HG02759 (cell line): ENCODE measurements at regions not wholly inside any gene's neighbourhood (a gene's known extent, or its start where the extent isn't known, plus 50 kb on each side); places are given as distances from the start of the nearest gene placed in this dataset.
"Not testable (repeated sequence)": the region's sequence is repeated elsewhere in the genome, so short reads cannot be mapped to it uniquely, and the experiment has no call there.

ENCODE experiments used
- ATAC-seq: cut with Tn5 transposase; IDR thresholded peaks from one replicate; pipeline ENCODE4 v1.9.1; 2021; ENCODE audit warnings: mild to moderate bottlenecking, moderate library complexity; ENCODE audit not compliant: unreplicated experiment

DNA sequence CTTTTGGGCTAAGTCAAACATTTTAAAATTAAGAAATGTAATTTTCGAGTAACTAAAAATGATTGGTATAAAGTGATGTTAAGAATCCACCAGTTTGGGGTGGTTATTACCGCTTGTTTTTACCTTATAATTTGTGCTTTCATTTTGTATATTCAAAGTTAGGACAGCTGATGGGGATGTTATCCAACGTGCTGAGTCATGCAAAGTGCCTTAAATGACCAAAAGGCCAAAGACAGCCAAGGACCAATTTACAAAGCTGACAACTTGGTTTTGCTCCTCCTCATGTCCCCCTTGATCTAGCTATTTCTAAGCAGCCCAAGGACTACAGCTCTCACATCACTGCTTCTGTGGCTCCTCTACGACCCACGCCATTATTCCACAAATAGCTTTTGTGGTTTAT lies 181.4 kb upstream of the PCDH7 start:
- ATAC-seq = no peak

DNA sequence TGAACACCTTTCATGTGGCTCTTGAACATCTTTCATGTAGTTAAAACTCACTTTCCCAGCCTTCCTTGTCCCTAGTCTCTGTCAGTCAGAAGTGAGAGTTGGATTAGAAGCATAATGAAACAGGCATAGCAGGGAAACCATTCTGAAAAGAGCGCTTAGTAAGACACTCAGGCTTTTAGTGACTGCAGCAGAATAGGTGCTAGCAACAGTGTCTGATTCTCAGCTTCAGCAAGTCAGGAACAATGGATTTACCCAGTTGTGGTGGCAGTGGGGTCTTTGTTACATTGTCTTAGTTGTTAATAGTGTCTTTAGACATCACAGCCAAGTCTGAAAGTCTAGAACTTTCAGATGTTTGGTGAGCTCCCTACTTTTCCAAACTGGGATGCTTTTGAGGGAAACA lies 177.1 kb upstream of the PCDH7 start:
- ATAC-seq = no peak

DNA sequence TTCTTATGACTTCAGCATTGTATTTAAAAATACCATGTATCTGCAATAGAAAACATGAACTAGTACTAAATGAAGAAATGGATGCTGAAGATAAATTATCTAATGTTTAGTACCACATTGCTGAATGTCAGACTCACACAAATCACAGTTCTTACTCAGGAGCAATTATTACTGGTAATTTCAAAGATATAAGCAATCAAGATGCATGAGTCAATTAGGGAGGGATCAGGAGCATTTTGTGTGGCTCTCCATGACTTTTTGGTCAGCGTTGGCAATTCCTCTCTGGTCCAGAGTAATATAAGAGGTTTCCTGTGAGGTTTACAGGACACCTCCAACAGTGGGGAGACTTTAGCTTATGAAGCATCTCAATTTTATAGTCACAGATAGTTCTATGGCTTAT lies 167.0 kb upstream of the PCDH7 start:
- no peak for ATAC-seq

DNA sequence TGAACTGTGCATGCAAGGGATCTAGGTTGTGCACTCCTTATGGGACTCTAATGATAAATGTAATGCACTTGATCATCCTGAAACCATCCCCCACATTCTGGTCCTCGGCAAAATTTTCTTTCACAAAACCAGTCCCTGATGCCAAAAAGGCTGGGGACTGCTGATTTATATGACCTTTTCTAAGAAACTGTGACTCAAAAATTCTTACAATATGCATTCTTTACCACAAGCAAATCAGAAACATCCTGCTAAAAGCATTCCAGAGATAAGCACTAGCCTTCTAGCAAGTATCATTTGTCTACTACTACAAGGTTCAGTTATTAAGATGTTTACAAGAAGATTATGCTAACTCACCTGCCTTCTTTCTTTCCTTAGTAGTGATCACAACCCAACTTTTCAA lies 166.5 kb upstream of the PCDH7 start:
- ATAC-seq = no peak

DNA sequence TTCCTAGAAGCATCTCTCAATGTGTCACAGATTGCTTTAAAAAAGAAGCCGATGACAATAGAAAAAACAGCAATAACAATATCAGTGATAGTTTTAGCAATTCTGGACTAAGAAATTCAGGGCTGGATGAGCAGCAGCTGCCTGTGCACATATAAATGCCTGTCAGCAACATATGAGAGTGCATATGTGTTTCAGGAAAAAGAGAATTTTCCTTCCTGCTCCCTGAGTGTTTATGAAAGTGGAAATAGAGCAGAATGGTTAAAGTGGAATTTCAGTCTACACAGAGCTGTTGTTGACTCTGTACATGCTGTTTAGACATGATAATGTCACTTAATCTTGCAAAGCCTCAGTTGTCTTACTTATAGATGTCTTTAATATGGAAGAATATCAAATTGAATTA lies 164.4 kb upstream of the PCDH7 start:
- ATAC-seq = no peak

DNA sequence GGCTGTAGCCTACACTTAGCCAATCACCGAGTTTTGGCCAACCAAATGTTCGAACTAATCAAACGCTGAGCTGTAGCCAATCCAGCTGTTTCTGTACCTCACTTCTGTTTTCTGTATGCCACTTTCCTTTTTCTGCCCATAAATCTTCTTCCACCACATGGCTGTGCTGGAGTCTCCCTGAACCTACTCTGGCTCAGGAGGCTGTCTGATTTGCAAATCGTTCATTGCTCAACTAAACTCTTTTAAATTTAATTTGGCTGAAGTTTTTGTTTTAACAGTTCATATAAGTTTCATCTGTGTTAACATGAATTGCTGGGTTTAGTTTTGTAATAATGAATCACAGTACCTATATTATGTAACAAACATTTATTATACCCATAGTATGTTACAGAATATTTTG lies 160.7 kb upstream of the PCDH7 start:
- ATAC-seq = no peak

DNA sequence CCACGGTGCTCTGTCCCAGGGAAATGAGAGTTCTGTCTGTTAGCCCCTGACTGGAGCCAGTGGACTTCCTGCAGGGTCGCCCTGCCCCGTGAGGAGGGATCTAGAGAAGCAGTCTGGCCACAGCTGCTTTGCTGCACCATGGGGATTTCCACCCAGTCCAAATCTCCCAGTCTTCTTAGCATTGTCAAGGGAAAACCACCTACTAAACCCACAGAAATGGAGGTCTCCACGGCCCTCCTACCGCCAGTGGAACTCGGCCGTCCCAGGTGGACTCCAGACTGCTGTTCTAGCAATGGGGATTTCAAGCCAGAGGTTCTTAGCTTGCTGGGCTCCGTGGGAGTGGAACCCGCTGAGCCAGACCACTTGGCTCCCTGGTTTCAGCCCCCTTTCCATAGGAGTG lies 133.3 kb upstream of the PCDH7 start:
- ATAC-seq = no peak

DNA sequence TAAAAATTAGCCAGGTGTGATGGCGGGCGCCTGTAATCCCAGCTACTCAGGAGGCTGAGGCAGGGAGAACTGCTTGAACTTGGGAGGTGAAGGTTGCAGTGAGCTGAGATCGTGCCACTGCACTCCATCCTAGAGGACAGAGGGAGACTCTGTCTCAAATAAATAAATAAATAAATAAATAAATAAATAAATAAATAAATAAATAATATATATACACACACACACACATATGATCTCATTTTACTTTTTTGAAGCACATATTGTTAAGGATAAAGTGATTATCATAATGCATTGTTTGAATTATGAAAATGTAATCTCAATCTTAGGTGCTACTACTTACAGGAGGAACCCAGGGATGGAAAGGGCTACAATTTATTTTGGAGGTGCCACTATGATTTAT lies 130.5 kb upstream of the PCDH7 start:
- not testable (repeated sequence) for ATAC-seq

DNA sequence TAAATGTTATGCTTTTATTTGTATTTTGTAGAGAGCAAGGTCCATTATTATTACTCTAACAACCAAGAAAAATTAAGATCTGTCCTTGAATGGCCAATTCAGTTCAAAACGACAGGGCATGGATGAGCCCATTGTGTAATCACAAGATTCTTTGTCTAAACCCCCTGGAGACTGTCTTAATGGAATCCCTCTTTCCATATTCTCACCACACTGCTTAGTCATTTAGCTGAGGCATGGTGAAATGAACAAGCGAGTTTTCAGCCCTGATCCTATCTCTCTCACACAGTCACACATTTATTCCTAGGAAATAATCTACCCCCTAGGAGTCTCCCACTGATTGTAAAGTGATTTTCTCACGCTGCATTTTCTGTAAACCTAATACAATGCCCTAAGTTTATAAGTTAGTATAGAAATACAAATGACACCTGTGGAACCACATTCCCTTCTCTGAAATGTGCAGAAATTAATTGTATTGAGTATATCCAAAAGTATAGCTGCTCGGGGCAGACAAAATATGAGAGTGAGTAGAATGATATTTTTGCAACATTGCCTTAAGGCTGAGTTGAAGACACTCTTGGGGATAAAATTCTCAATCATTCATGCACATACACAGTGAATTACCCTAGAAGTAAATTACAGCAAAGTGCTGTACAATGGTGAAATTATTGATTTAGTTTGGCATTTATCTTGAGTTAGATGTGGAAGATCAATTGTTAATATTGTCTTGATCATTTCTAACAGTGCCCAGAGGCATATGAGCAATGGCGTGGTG lies 119.7 kb upstream of the PCDH7 start:
- ATAC-seq = no peak

DNA sequence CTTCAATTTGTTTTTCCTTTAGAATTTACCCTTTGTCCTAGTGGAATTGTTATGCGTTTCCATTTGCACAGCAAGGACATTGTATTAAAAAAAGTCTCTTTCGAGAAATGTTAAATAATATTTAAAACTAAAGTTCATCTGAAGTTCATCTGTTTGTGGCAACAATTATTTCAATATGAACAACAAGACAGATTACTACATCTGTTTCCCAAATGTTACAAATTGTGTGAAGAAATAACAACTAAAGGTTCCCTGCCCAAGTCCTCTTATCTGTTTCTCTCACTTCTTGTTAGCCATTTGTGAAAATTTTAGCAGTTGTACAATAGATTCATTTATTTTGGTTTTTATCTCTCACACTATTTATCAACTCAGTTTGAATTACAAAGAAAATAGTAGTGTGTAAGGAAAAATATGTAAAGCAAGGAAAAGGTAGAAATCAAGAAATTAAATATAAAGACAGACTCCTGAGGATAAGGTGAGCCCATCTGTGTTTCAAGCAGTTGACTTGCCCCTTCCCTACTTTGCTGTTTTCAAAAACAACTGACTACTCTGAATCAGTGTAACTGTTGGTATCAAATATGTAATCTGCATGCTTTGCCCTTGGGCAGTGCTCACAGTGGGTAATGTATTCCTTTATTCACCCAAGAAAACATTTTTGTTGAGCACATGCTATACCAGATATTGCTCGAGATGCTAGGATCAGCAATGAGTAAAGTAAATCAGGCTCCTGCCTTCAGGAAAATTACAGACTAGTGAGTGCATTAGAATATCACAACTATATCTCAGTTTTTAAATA lies 118.9 kb upstream of the PCDH7 start:
- no peak for ATAC-seq

DNA sequence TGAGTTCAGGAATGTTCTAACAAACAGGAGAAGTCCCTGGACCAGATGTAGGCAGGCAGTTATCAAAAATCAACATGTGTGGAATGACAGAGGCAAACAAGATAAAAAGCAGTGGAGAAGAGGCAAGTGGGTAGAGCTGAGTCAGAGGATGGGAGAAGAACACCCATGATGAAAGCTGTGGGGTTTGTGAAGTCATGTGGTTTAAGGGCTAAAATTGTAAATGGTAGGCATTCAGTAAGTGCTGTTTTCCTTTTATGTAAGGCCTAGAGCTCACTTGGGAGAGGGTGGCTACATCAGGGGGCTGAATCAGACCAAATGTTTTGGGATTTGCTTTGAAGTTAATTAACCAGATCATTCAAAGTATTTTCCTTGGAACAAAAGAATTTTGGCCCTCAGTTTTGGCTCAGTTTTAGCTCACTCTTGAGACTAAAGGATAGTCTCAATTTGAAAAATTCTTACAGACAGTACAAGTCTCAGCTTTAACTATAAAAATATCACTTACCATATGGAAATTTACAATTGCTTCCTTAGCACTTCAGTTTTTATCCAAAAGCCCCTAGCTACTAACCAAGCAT lies 114.5 kb upstream of the PCDH7 start:
- no peak for ATAC-seq

DNA sequence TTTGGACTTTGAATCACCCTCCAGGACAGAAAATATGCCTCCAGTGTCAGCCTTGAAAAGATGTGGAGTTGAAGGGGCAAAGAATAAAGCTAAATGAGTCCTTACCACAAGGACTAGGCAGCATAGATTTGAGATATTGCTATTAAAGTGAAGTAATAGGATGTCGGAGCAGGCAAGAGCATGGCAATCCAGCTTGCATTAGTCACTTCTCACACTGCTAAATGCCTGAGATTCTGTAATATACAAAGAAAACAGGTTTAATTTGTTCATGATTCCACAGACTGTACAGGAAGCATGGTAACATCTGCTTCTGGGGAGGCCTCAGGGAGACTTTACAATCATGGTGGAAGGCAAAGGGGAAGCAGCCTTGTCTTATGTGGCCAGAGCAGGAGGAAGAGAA lies 109.8 kb upstream of the PCDH7 start:
- ATAC-seq = no peak

DNA sequence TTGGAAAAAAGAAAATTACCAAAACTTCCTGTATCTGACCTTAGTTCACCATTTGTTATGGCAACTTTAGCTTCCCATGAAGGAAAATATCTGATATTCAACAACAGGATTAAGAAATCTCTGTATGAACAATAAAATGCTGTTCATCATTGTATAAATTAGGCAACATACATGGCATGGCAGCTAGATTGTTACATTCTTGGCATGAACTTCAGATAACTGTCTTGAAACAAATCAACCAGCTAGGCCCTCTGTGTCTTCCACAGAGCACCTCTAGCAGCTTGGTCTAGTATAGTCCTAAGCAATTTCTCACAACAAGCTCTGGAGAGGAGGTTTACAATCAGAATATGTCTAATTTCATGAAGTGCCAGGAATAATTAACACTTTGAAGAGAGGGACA lies 105.4 kb upstream of the PCDH7 start:
- ATAC-seq = no peak

DNA sequence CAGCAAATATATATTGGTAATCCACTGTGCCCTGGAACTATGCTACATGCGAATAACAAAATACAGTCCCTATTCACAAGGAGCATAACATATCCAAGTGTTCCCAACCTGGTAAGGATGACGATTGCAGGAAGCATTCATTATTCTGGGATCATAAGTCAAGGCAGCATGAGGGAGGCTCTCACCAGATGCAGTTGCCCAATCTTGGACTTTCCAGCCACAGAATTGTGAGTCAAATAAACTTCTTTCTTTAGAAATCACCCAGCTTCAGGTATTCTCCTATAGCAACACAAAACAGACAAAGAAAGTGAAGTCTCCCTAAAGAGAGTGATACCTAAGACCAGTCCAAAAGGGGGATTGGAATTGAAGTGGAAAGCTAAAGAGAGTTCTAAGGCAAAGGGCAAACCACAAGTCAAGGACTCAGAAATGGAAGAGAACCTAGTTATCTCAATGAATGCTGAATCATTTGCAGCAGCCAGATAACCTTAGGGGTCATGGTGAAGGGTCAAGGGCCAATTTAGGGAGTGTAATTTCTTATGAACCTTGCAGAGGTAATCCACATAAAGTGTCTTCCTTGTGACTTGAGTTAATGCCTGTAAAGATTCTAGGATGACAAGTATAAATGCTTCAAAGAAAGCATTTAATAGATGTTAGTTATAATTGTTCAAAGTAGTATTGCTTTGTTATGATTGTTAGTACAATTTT lies 103.1 kb upstream of the PCDH7 start:
- no peak for ATAC-seq

DNA sequence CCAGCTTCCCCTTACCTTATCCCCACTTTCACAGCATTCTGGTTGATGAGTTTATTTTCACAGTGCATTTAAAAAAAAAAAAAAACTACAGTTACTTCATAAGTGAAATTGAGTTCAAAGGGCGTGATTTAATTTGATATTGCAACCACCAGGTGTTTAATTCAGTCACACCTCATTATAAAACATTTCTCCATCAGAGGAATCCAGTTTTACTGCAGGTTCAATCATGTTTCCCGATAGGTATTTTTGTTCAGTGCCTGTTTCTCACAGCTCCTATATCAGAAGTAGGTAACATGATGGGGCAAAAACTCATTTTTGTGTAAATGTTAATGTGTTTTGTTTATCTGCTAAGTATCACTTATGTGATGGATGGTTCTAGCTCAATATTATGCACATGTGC lies 102.3 kb upstream of the PCDH7 start:
- no peak for ATAC-seq

DNA sequence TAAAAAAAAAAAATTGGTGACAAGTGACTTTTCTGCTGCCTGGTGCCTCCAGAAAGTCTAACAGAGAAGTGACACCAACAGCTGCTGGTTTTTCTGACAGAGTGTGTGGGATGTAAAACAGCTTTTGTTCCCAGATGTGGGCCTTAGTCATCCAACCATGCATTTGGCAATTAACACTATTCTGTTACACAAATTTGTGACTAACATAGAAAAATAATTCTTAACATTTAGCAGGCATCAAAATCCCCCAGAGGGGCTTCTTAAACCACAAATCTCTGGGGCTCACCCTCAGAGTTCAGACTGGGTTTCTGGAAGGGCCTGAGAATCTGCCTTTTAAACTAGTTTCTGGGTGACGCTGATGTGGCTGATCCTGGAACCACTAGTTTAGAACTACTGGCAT lies 100.5 kb upstream of the PCDH7 start:
- no peak for ATAC-seq

DNA sequence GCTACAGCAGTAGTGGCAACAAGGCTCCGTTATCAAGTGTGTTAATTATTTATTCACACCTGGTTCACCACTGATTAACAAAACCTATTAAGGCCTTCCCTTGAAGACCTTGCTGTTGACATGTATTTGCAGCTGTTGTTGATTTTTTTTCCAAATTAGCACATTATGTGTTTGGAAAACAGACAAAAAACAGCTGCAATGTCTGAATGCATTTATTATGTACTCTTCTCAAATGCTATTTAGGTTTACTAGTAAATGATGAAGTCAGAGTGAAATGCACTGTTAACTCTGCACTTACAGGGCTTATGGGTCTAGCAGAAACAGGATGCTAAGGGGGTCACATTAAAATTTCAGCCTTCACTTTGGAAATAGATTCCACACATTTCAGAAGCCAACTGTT lies 99.5 kb upstream of the PCDH7 start:
- no peak for ATAC-seq

DNA sequence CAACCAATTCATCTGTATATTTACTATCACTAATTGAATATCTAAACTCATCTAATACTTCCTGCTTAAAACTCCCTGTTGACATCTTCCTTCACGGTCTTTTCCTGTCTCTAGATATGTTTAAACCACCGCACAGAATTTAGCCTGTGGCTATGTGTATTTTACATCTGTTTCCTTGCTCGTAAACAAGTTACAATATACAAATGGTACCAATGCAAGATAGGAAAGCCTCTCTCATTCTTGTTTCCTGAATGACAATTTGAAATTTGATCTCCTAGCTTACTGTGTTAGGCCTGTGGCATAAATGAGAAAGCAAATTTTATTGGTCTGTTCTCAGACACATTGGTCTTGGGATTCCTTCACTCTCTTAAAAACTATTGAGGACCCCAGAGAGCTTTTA lies 89.7 kb upstream of the PCDH7 start:
- no peak for ATAC-seq

DNA sequence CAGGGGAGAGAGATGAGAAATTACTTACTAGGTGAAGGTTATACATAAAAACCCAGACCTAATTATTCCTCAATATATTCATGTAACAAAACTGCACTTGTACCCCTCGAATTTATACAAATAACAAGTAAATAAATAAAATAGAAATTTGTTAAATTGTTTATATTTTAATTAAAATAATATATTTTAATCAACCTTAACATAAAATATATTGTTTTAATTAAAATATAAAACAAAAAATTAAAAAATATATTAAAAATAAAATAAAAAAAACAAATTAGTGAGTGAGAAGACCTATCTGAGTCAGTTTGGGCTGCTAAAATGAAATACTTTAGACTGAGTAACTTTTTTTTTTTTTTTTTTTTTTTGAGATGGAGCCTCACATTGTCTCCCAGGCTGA lies 87.4 kb upstream of the PCDH7 start:
- ATAC-seq = no peak

DNA sequence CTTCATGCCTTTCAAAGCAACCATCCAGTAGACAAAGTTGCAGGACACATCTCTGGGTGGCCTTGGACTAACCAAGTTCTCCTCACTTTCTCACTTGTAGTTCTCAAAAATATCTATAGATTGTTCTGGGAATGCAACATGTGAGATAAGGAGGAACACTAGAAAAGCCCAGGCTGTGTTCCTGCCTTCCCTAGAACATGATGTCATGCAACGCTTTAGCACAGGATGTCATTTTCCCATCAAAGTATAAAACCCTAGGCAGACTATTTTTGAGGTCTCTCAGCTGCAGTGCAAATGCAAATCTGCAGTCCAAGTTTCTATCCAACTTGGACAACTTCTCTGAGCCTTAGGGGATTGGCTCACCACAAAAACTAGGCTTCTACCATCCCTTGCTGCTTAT lies 78.8 kb upstream of the PCDH7 start:
- ATAC-seq = no peak

DNA sequence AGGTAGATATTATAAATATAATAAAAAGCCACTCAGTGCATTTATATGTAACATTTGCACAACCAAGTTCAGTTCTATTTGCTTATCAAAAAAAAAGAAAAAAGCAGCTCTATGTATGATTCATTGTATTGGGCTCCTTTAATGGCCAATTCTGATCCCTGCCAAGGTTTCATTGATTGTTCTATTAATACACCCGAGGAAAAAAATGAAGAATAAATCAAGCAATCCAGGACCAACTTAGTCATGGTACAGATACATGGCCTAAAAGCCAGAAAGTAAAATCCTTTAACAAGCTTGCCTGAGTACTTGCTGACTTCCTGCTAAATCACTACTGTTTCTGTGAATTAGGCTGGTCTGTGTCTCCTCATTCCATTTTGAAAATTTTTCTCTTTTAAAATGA lies 77.6 kb upstream of the PCDH7 start:
- ATAC-seq = no peak

DNA sequence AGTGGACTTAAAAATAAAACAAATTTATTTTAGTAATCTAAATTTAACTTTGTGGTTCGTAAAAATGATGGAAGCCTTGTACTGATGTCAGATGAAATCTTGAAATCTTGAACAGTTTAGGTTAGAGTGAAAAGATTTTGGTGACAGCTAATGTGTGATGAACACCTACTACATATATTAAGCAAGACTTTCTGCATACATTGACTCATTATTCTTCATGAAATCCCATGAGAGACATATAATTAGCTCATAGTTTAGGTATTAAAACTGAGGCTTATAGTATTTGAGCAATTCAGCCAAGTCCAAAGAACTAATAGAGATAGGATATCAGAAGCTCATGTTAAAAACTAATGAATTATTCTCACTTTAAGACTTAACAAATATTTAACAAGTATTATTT lies 66.9 kb upstream of the PCDH7 start:
- ATAC-seq = no peak
